ENCODE measurements at regions not wholly inside any gene's neighbourhood (a gene's known extent, or its start where the extent isn't known, plus 50 kb on each side); places are given as distances from the start of the nearest gene placed in this dataset.
A peak's percentile ranks its signal among the peaks of the same experiment; 100 is the strongest.

- H3K4me3 ChIP-seq (ENCODE audit: low read depth, low read length), result no peak overlapping the region
- no peak for TF ChIP-seq CTCF (IDR thresholded peaks at IDR 0.05; ENCODE audit: insufficient read depth, low read length)
- no peak for DNase-seq (ENCODE audit: low read depth)
These were observed 89.8 kb downstream of the MRPL32 start for GRCh38 chr7:43022008-43022407.

DNA sequence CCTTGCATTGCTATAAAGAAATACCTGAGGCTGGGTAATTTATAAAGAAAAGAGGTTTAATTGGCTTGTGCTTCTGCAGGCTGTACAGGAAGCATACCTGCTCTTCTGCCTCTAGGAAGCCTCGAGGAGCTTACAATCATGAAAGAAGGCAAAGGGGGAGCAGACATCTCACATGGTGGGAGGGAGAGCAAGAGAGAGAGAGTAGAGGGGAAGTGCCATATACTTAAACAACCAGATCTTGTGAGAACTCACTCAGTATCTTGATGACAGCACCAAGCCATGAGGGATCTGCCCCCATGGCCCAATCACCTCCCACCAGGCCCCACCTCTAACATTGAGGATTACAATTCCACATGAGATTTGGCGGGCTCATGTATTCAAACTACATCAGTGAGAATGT, 79.1 kb upstream of the HECW1 start:
- DNase-seq (ENCODE audit: low read depth), result no peak
- H3K4me3 ChIP-seq (ENCODE audit: low read depth, low read length), result no peak overlapping the region
- no peak for TF ChIP-seq CTCF (IDR thresholded peaks at IDR 0.05; ENCODE audit: insufficient read depth, low read length)

- DNase-seq (ENCODE audit: low read depth), result no peak
- no peak for TF ChIP-seq CTCF (IDR thresholded peaks at IDR 0.05; ENCODE audit: insufficient read depth, low read length)
- no peak overlapping the region for H3K4me3 ChIP-seq (ENCODE audit: low read depth, low read length)
These were observed 77.9 kb upstream of the HECW1 start for GRCh38 chr7:43034535-43035002.

DNA sequence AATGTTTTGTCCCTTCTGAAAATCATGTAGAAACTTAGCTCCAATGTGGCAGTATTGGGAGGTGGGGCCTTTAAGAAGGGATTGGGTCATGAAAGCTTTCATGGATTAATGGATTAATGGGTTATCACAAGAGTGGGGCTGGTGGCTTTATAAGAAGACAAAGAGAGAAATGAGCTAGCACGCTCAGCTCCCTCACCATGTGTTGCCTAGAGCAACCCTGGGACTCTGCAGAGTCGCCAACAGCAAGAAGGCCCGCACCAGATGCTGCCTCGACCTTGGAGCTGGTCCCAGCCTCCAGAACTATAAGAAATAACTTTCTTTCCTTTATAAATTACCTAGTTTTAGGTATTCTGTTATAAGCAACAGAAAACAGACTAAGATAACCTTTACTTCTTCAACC, 74.9 kb upstream of the HECW1 start:
- DNase-seq (ENCODE audit: low read depth), result no peak
- TF ChIP-seq CTCF (IDR thresholded peaks at IDR 0.05; ENCODE audit: insufficient read depth, low read length), result no peak
- no peak overlapping the region for H3K4me3 ChIP-seq (ENCODE audit: low read depth, low read length)

- TF ChIP-seq CTCF (IDR thresholded peaks at IDR 0.05; ENCODE audit: insufficient read depth, low read length), result no peak
- no peak overlapping the region for H3K4me3 ChIP-seq (ENCODE audit: low read depth, low read length)
- peak; percentile 91 for DNase-seq (ENCODE audit: low read depth)
These were observed 74.2 kb upstream of the HECW1 start for GRCh38 chr7:43038254-43038653.

DNA sequence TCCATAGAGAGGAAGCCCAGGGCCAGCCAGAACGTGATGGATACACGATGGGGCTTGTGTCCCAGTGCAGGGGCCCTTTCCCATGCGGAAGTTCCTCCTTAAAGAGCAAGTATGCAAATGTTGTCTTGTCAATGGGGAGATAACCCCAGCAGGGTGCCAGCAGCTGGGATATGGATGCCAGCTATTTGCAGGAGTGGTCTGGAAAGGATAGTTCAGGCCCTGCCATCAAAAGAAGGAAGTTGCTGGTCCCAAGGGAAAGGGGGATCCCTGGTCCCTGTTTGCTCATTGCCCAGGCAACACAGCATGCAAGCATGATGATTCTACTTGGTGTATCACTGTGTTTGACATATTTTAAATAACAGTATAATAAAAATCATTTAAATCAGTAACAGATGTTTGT, 73.1 kb upstream of the HECW1 start:
- no peak overlapping the region for H3K4me3 ChIP-seq (ENCODE audit: low read depth, low read length)
- no peak for TF ChIP-seq CTCF (IDR thresholded peaks at IDR 0.05; ENCODE audit: insufficient read depth, low read length)
- DNase-seq (ENCODE audit: low read depth), result no peak

DNA sequence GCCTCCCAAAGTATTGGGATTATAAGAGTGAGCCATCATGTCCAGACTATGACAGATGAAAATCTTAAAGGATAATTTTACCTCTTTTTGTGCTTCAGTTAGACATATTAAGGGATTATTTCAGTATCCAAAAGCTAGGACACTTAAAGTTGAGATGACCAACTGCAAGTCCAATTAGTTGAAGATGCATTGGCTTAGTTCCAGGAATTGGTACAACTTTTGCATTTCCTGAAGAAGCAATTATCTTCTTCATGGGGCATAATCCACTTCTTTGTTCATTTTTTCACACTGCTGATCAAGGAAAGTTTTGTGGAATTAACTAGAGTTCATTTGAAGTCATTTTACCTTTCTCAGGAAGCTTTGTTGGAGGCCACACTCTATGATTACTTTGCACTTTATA, 72.0 kb upstream of the HECW1 start:
- no peak for DNase-seq (ENCODE audit: low read depth)
- no peak for TF ChIP-seq CTCF (IDR thresholded peaks at IDR 0.05; ENCODE audit: insufficient read depth, low read length)
- no peak overlapping the region for H3K4me3 ChIP-seq (ENCODE audit: low read depth, low read length)

All from fibroblast of the aortic adventitia (primary cell).